Ovary (tissue), 3 donors: ENCODE measurements at regions not wholly inside any gene's neighbourhood (a gene's known extent, or its start where the extent isn't known, plus 50 kb on each side); places are given as distances from the start of the nearest gene placed in this dataset.

ENCODE experiments used
- CTCF ChIP-seq, 3 donors: fragments of 450-650 bp in 2 of 3; fragments of 200-600 bp in 1 of 3; IDR thresholded peaks; one replicate each; pipeline versions ENCODE4 v1.5.1 to v1.8.0; 2016 to 2022; ENCODE audit warnings: antibody characterized with exemption in 3 of 3, mild to moderate bottlenecking in 1 of 3
- EP300 ChIP-seq: sonication (generic); formaldehyde crosslinking; IDR thresholded peaks from one replicate; pipeline ENCODE4 v1.6.1; 2017; ENCODE audit warnings: antibody characterized with exemption
- POLR2A ChIP-seq: fragments of 450-650 bp; IDR thresholded peaks from one replicate; pipeline ENCODE4 v1.6.1; 2017; ENCODE audit warnings: antibody characterized with exemption, mild to moderate bottlenecking, moderate library complexity
- donor health status: DM: no; HTN: no; CAD: no.

- TF ChIP-seq CTCF (IDR thresholded peaks at IDR 0.05), result no peak
- TF ChIP-seq POLR2A, result no peak
- no peak for TF ChIP-seq EP300
Observed at GRCh38 chr7:46011501-46011900, 90.4 kb upstream of the IGFBP3 start.
